HG03571 (cell line): ENCODE measurements at regions not wholly inside any gene's neighbourhood (a gene's known extent, or its start where the extent isn't known, plus 50 kb on each side); places are given as distances from the start of the nearest gene placed in this dataset.

Experiments used
- ATAC-seq: cut with Tn5 transposase; IDR thresholded peaks from one replicate; pipeline ENCODE4 v1.9.1; 2021; ENCODE audit not compliant: unreplicated experiment

DNA sequence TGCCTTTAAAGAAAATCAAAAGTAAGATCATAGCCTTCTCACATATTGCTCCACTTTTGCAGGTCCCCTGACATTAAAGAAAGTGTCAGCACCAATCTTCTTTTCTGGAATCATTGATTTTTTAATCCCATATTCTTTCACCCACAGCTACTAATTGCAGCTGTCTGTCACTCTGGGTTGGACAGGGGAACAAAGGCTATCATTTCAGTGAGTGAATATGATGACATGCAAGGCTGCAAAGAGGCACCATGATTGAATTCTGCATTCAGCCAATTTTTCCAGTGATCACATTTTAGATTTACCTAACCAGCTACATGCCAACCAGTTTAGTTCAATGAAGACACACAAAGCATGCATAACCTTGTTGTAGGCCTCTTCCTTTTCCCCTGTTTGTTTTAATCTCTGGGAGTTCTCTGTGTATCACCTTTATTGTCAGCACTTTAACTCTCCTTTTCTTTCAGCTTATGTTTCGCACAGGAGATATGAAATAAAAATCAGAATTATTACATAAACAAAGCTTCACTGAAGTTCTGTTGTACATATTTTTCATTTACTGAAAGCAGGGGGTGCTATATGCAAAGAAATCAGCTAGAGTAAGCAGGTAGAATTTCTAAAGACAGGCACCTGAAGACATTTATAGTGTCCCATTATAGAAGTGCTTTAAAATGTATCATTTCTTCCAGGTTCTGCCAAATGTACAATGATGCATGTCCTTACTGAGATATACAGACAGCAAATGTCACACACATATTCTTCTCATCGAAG lies 584.8 kb downstream of the PLA2G4A start:
- no peak for ATAC-seq

DNA sequence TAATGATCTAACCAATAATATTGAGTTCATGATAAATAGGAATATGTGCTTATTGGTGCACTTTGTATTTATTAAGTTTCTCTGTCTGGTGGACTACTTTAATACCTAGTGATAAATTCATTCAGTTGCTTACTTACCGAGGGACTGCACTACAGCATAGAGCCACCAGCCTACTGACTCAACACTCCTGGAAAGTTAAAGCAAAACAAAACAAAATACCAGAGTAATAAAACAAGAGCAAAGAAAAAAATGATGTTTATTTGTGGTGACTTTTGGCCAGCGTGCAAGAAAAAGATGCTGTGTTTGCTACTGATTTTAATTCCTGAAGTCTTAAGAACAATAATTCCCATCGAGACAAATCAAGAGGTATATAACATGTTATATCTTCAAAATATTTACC lies 586.3 kb downstream of the PLA2G4A start:
- no peak for ATAC-seq

DNA sequence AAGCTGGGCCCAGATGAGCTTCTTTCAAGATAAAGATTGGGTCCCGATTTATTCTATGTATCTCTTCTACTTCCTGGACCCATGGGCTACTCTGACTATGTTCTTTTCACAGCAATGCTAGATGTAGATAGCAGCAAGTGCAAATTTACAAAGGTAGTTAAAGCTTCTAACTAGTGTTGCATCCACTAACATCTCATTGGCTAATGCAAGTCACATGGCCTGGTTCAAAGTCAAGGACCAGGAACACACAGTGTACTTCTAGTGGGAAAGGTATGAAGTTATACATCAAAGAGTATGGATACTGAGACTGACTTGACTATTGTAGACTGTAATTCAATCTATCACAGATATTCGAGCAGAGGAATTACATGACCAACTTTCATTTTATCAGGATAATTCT lies 588.8 kb downstream of the PLA2G4A start:
- ATAC-seq: no peak

DNA sequence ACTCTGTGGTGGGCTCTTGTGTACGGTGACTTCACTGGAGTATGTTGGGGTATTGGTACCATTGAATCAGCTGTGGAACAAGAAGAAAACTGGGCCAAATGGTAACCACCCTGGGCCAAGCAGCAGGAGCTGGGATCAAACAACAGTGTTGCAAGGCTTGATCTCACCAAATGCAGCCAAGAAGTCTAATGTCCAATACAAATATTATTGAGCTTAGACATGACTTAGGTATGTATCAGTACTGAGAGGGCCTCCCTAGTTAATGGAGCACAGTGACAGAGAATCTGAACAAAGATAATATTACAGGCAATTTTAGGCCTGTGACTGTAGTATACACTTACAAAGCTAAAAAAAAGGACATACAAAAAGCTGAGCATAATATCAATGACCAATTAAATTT lies 604.8 kb downstream of the PLA2G4A start:
- no peak for ATAC-seq

DNA sequence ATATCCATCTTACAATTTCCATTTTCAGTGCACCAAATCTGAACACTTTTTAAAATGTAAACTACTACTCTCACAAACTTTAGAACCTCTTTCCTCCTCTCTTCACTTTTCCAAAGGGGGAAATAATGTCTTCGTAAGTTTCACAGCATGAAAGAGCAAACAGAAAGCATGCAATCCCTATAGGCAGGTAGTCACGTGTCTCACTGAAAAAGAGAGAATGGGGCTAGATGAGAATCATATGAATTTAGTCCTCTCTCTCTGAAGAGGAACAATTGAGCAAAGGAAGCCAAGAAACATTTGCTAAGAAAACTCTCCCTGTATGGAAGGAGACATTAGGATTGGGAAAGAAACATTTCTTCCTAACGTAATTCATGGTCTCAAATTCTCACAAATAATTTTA lies 613.9 kb downstream of the PLA2G4A start:
- ATAC-seq: no peak

DNA sequence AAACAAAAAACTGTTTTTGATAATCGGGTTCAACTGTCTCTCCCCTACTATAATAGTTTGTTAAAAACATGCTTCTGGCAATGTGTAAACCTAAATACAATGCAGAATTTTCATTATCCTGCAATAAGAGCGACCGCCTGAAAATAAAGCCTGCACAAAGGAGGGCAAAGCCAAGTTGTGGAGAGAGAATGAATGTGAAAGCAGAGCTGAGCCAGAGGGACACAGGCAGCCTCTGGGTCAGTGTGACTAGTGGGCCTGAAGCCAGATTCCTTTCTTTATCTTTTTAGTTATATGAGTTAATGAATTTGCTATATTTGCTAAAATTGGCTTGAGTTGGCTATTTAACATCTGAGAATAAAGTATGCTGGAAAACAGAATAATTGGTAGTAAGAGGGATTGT lies 615.2 kb downstream of the PLA2G4A start:
- ATAC-seq: no peak

DNA sequence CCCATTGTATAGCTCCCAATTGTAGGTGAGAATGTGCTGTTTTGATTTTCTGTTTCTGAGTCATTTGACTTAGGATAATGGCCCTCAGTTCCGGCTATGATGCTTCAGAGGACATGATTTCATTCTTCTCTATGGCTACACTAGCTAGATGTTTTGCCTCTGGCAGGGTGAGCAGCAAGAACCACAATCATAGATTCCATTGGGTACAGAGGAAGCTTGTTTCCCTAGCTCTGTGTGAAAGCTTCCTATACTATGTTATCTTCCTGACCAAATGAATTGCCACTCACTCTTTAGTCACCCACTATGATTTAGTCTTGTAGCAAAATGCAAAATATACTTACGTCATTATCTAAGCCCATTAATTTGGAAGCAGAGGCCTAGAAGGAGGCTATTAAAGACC lies 616.3 kb downstream of the PLA2G4A start:
- no peak for ATAC-seq

DNA sequence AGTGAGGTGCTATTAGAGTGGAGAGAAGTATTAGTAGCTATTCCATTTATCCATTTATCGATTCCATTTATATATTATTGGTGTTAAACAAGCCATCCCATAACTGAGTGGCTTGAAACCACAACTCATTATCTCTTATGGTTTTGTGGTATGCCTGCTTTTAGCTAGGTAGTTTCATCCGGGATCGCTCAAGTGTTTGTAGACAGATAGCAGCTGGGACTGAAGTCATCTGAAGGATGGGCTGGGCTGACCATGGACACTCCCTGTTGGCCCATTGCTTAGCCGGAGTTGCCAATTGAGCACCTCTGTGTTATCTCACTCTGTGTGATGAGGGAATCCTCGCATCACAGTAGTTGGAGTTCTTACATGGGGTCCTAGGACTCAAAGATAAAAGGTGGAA lies 622.5 kb downstream of the PLA2G4A start:
- ATAC-seq: no peak

DNA sequence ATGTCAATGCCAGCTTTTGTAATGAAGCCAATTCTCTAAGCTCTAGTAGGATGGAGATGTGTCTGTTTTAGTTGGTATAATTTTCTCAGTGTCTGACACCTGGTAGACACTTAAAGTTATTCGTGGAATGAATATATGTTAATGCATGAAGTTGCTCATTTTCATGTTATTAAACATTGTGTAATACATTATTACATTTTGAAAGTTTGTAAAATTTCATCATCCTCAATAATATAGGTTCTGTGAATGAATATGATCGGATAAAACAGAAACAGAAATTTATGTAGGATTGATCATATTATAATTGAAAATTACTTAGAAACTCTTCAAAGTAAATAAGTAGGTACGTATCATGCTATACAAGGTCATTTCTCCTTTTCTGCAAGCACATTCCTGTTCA lies 625.3 kb downstream of the PLA2G4A start:
- no peak for ATAC-seq

DNA sequence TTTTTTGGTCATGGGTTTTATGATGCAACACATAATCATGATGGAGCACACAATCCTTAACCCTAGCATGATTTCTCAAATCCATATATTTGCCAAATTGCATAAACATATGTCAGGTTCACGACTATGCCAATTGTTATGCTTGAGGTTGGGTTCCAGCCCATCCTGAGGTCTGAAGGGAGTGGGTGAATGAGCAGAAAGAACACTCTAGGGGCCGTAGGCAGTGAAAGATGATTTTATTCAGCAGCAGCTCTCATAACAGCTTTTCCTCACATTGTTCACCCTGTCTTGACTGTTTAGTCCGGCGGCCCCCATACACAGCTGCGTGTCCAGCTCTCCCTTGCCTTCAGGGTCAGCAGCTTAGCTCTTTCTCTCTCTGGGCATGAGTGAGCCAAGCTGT lies 627.7 kb downstream of the PLA2G4A start:
- ATAC-seq: no peak

DNA sequence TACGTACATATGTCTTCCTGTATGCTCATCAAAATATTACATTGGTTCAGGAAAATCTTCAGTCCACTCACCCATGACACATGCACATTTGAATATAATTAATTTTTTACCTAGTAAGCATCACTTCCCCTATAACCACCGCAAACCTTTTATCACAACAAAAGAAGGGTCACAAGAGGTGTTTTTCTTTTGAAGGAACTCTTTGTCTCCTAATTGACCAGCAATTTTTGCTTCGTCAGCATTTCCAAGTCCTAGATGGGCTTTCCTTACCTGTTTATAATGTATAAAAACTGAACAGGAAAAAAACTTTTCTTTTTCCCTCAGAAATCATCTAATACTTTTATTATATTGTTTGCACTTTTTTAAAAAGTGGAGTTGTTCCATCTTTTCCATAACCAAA lies 631.3 kb downstream of the PLA2G4A start:
- no peak for ATAC-seq

DNA sequence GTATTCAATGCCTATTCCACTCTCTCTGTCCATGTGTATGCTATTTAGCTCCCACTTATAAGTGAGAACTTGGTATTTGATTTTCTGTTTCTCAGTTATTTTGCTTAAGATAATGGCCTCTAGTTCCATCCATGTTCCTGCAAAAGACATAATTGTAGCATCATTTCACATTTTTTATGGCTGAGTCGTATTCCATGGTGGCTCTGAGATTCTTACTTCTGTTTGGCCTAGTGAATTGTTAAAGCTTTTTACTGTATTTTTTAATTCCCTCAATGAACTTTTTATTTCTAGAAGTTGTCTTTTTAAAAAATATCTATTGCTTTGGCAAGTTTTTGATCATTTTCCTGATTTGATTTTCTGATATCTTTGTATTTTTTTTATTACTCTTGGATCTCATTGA lies 635.6 kb downstream of the PLA2G4A start:
- ATAC-seq: no peak

DNA sequence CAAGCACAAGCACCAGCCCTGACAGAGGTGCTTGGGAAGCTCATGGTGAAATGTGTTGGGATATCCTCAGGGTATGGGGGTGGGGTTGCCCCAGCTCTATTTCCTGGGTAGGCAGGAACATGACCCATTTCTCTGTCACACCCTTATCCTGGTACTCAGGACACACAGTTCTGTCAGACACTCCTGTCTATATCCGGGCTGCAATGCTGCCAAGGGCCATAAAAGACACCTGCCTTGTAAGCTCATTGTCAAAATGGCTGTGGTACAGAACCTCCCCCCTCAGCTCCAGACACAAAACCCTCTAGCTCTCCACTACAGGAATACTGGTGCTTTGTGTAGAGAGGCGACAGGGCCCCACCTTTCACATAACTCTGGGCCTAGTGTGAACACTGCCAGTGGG lies 636.7 kb downstream of the PLA2G4A start:
- no peak for ATAC-seq

DNA sequence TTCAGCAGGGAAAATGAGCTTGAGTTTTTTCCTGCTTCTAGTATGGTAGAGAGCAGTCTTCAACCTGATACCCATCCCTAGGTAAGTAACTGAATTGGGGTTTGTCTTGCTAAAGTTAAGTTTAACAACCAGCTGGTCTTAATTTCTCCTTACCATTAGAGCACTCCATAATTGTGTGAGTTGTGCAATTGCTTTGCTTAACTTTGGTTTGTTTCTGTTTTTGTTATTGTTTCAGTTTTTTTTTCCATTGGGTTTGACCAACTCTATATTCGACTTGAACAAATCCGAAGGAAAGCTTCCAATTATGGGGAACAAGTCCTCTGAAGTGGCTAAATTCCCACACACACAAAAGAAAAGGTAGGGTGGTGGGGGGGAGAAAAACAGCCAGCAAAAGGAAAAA lies 641.1 kb downstream of the PLA2G4A start:
- no peak for ATAC-seq

DNA sequence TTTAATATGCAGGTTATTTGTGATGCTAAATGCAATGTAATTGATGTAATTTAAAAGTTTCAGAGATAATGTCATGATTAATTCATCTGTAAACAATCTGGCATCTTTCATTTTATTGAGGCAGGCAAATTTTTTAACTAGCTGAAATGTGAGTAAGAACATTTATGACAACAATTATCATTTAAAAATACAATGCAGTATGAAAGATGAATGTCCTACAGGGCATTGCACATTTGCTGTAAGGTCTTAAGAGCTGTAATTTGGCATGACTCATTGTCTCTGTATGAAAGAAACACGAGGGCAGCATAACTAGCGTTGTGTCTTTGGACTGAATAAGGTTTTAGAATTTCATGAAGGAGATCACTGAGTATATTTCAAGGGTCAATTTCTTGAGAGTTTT lies 642.8 kb downstream of the PLA2G4A start:
- ATAC-seq: no peak

DNA sequence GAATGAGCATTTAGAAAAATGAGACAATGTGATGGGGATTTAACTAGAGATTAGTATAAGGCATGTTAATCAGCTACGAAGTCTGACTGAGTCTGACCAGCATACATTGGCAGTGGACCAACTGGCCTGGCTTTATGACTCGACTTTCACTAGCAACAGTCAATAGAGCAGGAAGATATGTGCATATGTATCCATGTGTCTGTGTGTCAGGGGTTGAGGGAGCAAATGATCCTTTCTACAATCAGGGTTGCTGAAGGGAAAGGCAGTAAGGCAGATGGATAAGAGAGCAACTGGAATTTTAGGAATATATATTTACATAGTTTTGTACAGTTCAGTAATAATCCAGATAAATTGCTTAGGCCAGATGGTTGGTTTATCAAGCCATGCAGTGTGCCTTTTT lies 645.6 kb downstream of the PLA2G4A start:
- no peak for ATAC-seq

DNA sequence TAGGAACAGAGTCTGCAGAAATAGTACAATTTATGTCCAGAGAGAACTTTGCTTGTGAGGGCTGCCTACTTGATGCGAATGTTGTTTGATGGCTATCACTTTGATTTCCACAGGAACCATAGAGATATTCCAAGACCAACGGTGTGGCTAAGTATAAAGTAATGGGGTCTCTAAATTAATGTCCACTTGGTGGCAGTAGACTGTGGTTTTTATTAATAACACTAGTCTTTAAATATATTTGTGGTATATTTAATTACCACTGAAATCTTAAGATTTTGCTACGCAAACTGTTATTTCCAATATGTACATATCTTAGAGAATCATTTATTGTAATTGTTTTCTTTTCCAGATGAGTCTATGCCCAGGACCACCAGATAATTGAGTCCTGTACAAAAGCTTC lies 647.9 kb downstream of the PLA2G4A start:
- ATAC-seq: no peak

DNA sequence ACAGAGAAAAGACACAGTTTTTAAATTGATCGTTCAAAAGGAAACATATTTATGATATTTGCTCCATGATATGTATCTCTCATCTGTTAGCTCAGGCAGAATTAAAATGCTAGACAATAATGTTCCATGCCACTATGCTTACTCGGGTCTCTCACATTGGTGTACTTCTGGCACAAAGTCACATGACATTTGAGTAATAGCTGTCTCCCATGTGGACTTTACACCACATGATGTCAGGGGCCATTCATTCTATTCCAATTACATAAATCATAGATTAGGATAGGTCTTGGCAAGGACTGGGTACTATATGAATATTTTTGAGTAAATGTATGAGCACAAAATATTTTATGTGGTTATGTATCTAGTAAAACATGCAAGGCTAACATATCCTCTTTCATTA lies 648.4 kb downstream of the PLA2G4A start:
- ATAC-seq: no peak

DNA sequence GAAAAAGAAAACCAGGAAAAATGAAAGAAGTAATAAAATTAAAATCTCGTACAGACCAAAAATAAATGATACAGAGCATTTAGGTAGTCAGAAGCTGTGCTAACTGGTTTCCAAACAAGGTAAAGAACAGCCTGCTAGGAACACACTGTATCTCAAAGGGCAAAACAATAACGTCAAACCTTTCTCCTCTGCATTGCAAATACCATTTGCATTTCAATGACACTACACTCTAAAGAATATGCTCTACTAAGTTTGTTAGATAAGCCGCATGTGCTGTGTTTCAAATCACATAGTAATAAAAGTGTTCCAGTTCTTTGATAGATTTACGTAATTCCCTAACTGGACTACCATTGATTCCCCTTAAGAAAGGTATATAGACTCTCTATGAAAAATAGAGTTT lies 648.8 kb downstream of the PLA2G4A start:
- ATAC-seq: no peak

DNA sequence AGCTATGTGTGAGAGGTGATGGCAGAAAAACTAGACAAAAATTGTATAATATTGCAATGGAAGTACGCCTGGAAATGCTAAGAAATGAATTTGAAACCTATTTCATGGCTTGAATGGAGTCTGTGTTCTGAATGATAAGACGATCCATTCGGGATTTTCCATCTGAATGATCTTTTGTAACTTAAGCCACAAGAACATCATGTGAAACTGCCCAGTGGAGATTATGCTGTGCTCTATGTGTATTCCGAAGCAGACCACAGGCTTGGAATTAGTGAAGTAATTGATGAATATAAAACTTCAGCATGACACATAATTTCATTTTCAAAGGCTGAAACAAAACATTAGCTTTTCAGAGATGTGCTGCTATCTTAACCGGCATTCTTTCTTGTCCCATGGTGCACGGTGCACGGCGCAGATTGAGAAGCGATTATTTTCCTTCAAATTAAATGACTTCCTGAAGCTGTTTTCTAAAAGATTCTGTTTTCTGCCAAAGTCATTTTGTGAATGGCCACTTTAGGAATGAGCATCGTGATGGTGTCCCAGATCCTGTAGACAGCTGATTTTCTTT lies 652.9 kb downstream of the PLA2G4A start:
- ATAC-seq: no peak

DNA sequence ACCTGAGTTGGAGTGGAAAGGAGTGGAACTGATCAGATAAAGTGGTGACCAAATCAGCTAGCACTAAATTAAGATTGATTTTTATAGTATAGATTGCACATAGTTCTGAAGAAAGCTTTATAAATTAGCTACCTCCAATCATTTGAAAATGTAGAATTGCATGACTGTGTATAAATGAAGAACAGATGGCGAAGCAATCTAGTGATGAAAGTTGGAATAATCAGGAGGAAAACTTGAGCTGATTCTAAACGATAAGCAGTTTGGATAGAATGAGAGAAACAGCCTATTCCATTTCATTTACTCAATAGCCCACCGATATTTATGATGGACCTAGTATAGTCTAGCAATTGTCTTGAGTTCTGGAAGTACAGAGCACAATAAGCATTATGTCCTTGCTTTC lies 661.5 kb downstream of the PLA2G4A start:
- no peak for ATAC-seq

DNA sequence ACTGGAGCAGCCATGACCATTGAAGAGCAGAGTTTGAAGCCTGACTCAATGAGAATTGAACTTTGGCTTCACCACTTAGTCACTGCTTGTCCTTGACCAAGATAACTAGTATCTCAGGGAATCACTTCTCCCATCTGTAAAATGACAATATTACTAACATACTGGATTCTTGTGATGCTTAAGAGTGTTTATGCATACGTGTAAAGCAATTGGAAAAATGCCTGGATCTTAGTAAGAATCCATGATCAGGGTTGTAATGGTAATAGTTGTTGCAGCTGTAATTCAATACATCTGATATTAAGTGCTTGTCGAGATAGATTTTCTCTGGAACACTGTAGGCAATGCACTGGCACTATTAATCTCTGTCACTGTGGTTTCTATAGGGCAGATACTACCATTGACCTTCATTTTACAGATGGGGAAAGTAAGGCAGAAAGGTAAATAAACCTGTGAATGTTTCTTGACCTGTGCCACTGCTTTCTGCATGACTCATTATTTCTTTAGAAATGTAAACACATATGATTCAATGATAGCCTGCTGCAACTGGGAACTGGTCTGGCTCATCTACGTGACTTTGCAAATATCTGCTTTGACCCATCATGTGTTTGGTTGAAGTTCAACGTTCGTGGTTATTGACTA lies 662.5 kb downstream of the PLA2G4A start:
- no peak for ATAC-seq

DNA sequence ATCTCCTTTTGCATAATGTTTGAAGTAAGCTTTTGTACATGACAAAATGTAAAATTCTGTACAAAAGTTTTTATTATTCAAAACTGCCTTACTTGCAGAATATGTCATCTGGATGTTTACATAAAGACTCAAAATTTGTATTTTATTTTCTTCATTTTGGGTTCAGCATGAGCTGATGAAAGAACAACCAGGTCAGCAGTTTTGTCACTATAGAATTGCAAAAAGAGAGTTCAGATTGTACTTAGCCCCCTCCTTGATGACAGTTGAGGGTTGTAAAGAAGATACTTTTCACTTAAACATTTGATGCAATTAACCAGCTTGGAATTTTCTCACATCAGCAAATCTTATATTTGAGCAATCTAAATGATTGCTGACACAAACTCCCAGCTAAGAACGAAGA lies 669.3 kb downstream of the PLA2G4A start:
- ATAC-seq: no peak
